Rectal smooth muscle tissue (tissue), 1 donor: ENCODE measurements at regions not wholly inside any gene's neighbourhood (a gene's known extent, or its start where the extent isn't known, plus 50 kb on each side); places are given as distances from the start of the nearest gene placed in this dataset.

Experiments
- H3K27ac ChIP-seq: one replicate; pipeline ENCODE4 v1.7.0; 2013; ENCODE audit warnings: low read depth, low read length, inconsistent platforms
- H3K27me3 ChIP-seq: one replicate; pipeline ENCODE4 v1.7.0; 2013; ENCODE audit warnings: low read length; ENCODE audit not compliant: control insufficient read depth, insufficient read depth
- H3K36me3 ChIP-seq: one replicate; pipeline ENCODE4 v1.7.0; 2013; ENCODE audit warnings: low read length; ENCODE audit not compliant: control insufficient read depth, insufficient read depth
- H3K4me1 ChIP-seq: one replicate; pipeline ENCODE4 v1.7.0; 2013; ENCODE audit warnings: low read length; ENCODE audit not compliant: control insufficient read depth, insufficient read depth
- H3K4me3 ChIP-seq: one replicate; pipeline ENCODE4 v1.7.0; 2013; ENCODE audit warnings: low read length
- H3K9ac ChIP-seq: one replicate; pipeline ENCODE4 v1.7.0; 2013; ENCODE audit warnings: low read length

DNA sequence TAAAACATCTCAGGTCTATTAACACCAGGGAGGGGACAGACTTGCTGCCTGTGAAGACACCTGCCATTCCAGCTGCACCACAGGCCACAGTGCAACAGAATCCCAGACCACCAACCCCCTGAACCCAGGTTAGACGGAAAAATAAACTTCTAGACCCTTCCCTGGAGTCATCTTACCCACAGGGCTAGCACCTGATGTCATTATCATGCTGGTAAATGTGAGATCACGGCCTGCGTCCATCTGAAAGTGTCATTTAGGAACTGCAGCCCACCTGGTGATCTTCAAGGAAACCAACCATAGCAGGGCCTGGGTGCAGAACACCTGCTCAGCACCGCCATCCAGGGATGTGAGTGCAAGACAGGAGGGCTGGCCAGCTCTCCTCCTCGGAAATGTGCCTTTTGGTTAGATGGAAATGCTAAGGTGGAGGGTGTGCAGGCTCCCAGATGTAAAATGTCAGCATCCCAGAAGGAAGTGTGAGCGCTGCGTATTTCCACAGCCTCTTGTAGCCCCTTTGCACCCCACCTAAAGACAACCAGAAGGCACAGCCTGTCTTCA is 80.8 kb downstream of the PTGR3 start:
- Histone ChIP-seq H3K4me1 (no peaks in the 10 kb centered on the region), H3K27ac (no peak overlapping the region)

DNA sequence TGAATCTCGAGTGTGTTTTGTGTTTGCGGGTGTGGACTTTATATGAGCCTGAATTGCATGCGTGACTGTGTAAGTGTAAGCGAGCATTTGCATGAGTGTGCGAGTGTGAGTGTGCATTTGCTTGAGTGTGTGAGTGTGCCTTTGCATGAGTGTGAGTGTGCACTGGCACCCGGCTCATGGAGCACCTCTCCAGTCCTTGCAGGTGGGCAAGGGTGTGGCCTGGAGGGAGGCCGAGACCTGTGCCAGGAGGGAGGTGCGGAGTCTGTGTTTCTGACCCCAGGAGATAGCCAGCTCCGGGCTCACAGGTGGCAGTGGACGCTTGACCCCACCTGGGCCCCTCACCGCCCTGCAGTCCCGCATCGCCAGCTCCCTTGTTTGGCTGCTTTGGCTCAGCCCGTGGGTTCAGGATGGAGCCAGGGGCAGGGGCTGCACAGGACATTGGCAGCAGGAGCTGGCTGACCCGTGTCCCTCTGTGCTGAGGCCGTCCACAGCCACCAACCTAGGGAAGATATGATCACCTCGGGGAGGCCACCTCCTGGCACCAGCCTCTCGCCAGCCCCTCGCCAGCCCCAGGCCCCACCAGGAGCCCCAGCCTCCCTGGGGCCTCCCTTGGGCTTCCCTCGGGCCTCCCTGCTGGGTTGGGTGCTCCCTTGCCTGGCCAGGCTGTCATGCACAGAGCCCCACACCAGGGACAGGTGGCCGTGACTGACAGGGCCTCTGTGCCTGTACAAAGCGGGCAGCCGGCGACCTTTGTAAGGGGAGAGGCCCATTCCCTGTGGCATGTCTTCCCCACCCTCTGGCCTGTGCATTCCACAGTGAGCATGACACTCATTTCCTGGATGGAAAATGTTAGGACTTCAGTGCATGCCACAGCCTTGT is 81.6 kb downstream of the PTGR3 start:
- H3K27me3 ChIP-seq, result no peaks in the 10 kb centered on the region
- no peaks in the 10 kb centered on the region for H3K36me3 ChIP-seq
- H3K4me3 ChIP-seq, result no peak overlapping the region
- no peak overlapping the region for H3K27ac ChIP-seq
- no peak overlapping the region for H3K9ac ChIP-seq
- no peaks in the 10 kb centered on the region for H3K4me1 ChIP-seq

More for the DNA sequence above, 80.8 kb downstream of the PTGR3 start:
- no peaks in the 10 kb centered on the region for H3K36me3 ChIP-seq
- no peaks in the 10 kb centered on the region for H3K27me3 ChIP-seq
- H3K9ac ChIP-seq, result no peak overlapping the region
- H3K4me3 ChIP-seq, result no peak overlapping the region

- H3K27ac ChIP-seq, result no peak overlapping the region
- H3K4me1 ChIP-seq, result no peaks in the 10 kb centered on the region
- H3K27me3 ChIP-seq, result no peaks in the 10 kb centered on the region
- H3K4me3 ChIP-seq, result no peak overlapping the region
- no peaks in the 10 kb centered on the region for H3K36me3 ChIP-seq
- H3K9ac ChIP-seq, result no peak overlapping the region
These were observed 83.3 kb downstream of the PTGR3 start for GRCh38 chr18:75125382-75126331.

DNA sequence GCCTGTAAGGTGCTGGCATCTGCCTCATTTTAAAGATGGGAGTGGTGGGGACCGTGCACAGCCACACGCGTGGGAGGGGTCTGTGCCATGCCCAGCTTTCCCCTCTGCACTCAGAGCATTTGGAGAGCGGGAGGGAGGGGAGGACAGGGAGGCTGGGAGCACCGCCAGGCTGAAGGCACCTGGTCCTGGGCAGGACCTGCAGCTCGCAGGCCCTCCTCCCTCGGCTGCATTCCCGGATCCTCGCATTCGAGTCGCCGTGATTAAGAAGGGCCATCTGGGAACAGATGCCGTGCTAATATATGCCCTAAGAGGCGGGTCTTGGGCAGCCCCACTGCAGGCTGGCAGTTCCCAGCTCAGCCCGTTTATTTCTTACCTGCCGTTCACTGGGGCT is 84.0 kb downstream of the PTGR3 start:
- Histone ChIP-seq H3K36me3 (no peaks in the 10 kb centered on the region), H3K4me3 (no peak overlapping the region), H3K9ac (no peak overlapping the region), H3K27me3 (no peaks in the 10 kb centered on the region), H3K27ac (no peak overlapping the region), H3K4me1 (no peaks in the 10 kb centered on the region)

DNA sequence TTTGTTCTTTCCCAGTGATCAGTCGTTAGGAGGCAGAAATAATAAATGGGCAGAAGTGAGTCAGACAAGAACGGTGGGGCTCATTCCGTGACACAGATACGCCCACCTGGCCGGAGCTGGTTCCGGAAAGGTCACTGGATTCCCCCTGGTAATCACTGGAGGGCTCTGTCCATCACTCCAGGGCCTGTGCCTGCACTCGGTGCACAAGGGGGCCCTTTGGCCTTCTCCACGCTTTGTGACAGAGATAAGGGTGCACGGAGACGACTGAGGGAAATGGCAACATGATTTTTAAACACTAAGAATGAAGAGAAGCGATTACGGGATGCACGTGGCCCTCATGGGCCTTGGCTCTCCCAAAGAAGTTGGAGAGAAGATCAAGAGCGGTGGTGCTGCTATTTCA is 84.4 kb downstream of the PTGR3 start:
- Histone ChIP-seq H3K4me3 (no peak overlapping the region), H3K27ac (no peak overlapping the region), H3K4me1 (no peaks in the 10 kb centered on the region), H3K9ac (no peak overlapping the region), H3K36me3 (no peaks in the 10 kb centered on the region), H3K27me3 (no peaks in the 10 kb centered on the region)

- no peaks in the 10 kb centered on the region for H3K27me3 ChIP-seq
- no peaks in the 10 kb centered on the region for H3K4me1 ChIP-seq
- H3K4me3 ChIP-seq, result no peak overlapping the region
- H3K36me3 ChIP-seq, result no peaks in the 10 kb centered on the region
- no peak overlapping the region for H3K9ac ChIP-seq
- no peak overlapping the region for H3K27ac ChIP-seq
These were observed 85.8 kb downstream of the PTGR3 start for GRCh38 chr18:75123113-75123512.

GRCh38 chr18:75122334-75122958 is 86.5 kb downstream of the PTGR3 start:
- no peak overlapping the region for H3K9ac ChIP-seq
- H3K4me1 ChIP-seq, result no peaks in the 10 kb centered on the region
- H3K4me3 ChIP-seq, result no peak overlapping the region
- H3K27ac ChIP-seq, result no peak overlapping the region
- H3K36me3 ChIP-seq, result no peaks in the 10 kb centered on the region
- H3K27me3 ChIP-seq, result no peaks in the 10 kb centered on the region

- Histone ChIP-seq H3K4me3 (no peak overlapping the region), H3K27ac (no peak overlapping the region), H3K4me1 (no peaks in the 10 kb centered on the region), H3K9ac (no peak overlapping the region), H3K36me3 (no peaks in the 10 kb centered on the region), H3K27me3 (no peaks in the 10 kb centered on the region)
These were observed 87.7 kb downstream of the PTGR3 start for GRCh38 chr18:75121266-75121665.

DNA sequence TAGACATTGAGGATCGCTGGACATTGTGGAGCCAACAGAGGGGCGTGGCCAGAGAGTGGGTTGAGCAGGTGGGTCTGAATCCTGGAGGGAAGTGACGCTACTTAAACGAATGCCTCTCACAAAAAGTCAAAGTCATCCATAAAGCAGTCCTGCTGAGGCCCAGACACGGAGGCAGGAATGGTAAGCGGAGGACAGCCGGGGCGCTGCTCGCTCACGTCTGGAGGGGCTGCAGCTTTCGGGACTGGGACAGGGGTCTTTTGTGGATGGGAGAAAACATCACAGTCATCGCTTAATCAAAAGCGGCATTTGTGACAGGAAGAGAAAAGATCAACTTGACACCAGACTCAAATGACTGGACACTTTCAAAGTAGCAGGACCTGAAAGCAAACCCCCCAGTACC is 88.4 kb downstream of the PTGR3 start:
- Histone ChIP-seq H3K27me3 (no peaks in the 10 kb centered on the region), H3K9ac (no peak overlapping the region), H3K27ac (no peak overlapping the region), H3K4me1 (no peaks in the 10 kb centered on the region), H3K4me3 (no peak overlapping the region), H3K36me3 (no peaks in the 10 kb centered on the region)

DNA sequence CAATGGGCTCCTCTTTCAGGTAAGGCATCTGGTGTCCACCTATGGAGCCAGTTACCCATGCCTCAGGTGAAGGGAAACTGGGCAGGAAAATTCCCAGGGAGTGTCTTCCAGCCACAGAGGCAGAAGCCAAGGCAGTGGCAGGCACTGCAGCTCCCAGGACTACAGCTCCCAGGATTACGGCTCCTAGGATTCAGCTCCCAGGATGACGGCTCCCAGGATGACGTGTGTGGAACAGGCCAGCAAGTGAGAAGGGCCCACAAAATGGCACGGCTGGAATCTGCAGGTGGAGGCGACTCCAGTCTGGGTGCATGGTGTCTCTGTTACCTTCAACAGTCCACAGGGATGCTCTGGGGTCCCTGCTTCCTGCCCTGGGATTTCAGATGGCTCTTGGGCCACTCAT is 92.1 kb downstream of the PTGR3 start:
- no peak overlapping the region for H3K9ac ChIP-seq
- H3K27ac ChIP-seq, result no peak overlapping the region
- no peaks in the 10 kb centered on the region for H3K36me3 ChIP-seq
- no peak overlapping the region for H3K4me3 ChIP-seq
- peaks cover 10% of the 10 kb centered on the region for H3K4me1 ChIP-seq
- H3K27me3 ChIP-seq, result no peaks in the 10 kb centered on the region

DNA sequence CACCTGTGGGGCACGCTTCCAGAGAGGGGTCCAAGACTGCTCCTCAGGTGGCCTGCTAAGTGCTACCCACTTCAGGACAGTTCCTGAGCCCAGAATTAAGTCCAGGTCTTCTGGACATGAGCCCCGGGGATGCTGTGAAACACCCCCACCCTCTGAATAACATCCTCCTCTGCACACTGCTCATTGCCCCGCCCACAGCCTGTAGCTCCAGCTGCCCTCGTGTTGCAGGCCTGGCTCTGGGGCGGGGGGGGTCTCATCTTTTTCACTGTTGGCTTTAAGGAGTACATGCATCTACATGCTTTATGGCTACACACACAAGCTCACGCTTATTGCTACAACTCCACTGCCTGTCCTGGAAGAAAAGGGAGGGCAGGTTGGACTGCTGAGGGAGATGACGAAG is 92.8 kb downstream of the PTGR3 start:
- Histone ChIP-seq H3K27me3 (no peaks in the 10 kb centered on the region), H3K27ac (no peak overlapping the region), H3K9ac (no peak overlapping the region), H3K4me3 (no peak overlapping the region), H3K36me3 (no peaks in the 10 kb centered on the region), H3K4me1 (peaks cover 10% of the 10 kb centered on the region)

- Histone ChIP-seq H3K4me3 (no peak overlapping the region), H3K9ac (no peak overlapping the region), H3K36me3 (no peaks in the 10 kb centered on the region), H3K27me3 (no peaks in the 10 kb centered on the region), H3K27ac (no peak overlapping the region), H3K4me1 (peaks cover 10% of the 10 kb centered on the region)
These were observed 93.4 kb downstream of the PTGR3 start for GRCh38 chr18:75115514-75115913.
